A673 (cell line): ENCODE measurements at regions not wholly inside any gene's neighbourhood (a gene's known extent, or its start where the extent isn't known, plus 50 kb on each side); places are given as distances from the start of the nearest gene placed in this dataset.

Source experiments
- EZH2 ChIP-seq: fragments of 200-600 bp; sonication (generic); IDR thresholded peaks from 2 replicates; pipeline ENCODE4 v1.6.1; 2017; ENCODE audit warnings: borderline replicate concordance, low read depth, mild to moderate bottlenecking, mixed read lengths, antibody characterized with exemption, low read length; ENCODE audit not compliant: poor library complexity, severe bottlenecking
- TF ChIP-seq, protein P1 (sequence below): fragments of 300-800, 200-600 bp; sonication (generic); conservative IDR thresholded peaks from 2 replicates; pipeline ENCODE4 v1.5.1; 2017; ENCODE audit warnings: low read depth, mild to moderate bottlenecking, antibody characterized with exemption, low read length, moderate library complexity, mixed read lengths

- TF ChIP-seq, protein P1, sequence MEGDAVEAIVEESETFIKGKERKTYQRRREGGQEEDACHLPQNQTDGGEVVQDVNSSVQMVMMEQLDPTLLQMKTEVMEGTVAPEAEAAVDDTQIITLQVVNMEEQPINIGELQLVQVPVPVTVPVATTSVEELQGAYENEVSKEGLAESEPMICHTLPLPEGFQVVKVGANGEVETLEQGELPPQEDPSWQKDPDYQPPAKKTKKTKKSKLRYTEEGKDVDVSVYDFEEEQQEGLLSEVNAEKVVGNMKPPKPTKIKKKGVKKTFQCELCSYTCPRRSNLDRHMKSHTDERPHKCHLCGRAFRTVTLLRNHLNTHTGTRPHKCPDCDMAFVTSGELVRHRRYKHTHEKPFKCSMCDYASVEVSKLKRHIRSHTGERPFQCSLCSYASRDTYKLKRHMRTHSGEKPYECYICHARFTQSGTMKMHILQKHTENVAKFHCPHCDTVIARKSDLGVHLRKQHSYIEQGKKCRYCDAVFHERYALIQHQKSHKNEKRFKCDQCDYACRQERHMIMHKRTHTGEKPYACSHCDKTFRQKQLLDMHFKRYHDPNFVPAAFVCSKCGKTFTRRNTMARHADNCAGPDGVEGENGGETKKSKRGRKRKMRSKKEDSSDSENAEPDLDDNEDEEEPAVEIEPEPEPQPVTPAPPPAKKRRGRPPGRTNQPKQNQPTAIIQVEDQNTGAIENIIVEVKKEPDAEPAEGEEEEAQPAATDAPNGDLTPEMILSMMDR, result no peak
- no peak for TF ChIP-seq EZH2
Observed at GRCh38 chr5:89045216-89045615, 162.2 kb upstream of the MEF2C start.
